GM19372 (cell line): ENCODE measurements at regions not wholly inside any gene's neighbourhood (a gene's known extent, or its start where the extent isn't known, plus 50 kb on each side); places are given as distances from the start of the nearest gene placed in this dataset.

Experiments
- ATAC-seq: cut with Tn5 transposase; IDR thresholded peaks from one replicate; pipeline ENCODE4 v1.9.1; 2021; ENCODE audit warnings: mild to moderate bottlenecking, low read depth, moderate library complexity; ENCODE audit not compliant: unreplicated experiment

DNA sequence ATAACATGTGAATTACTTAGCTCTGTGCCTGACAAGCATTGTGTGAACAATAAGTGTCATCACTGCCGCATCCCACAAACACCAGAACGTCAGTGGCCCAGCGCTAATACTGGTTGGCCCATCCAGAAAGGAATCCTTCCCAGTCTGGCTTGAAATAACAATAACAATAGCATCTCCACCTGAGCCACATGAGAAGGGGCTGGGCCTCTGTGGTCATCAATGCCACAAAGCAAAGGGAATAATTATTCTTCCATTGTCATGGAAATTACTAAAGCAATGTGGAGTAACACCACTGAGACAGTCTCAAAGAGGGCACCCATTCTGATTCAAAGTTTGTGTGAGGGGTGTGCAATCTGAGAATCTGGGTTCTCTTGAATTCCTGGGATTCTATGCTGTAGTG lies 105.7 kb upstream of the INHBA start:
- ATAC-seq: no peak

DNA sequence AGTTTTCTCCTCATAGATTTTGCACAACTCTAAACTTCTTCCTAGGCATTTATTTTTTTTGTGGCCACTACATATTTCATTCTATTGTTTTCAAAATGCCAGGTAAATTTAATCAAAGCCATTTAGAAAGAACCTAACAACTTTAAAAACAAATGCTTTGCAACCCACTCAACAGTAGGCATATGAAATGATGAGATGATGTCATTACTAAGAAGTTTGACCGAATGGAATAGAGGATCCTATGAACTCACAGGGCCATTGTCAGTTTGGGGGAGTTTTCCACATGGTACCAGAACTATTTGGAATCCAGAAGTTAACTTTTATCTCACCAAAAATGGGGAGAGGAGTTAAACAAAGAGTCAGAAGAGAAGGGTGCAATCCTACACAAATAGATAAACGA lies 100.7 kb upstream of the INHBA start:
- ATAC-seq: no peak

DNA sequence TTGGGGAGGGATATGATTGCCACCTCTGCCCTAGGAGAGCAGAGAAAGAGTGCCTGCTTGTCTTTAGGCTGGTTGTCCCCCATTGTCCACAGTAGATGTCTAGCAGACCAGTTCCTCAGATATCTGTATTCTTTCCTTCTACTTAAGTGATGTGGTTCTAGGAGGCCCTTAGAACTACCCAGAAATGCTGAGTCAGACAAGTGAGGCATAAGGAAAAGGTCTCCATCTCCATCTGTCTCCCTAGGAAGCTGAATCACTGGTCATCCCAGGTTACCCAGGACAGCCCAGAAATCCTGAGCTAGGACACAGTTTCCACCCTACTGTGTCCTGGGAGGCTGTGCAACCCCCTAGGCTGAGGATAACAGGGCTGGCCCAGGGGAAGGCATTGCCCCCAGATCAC lies 93.4 kb upstream of the INHBA start:
- no peak for ATAC-seq

DNA sequence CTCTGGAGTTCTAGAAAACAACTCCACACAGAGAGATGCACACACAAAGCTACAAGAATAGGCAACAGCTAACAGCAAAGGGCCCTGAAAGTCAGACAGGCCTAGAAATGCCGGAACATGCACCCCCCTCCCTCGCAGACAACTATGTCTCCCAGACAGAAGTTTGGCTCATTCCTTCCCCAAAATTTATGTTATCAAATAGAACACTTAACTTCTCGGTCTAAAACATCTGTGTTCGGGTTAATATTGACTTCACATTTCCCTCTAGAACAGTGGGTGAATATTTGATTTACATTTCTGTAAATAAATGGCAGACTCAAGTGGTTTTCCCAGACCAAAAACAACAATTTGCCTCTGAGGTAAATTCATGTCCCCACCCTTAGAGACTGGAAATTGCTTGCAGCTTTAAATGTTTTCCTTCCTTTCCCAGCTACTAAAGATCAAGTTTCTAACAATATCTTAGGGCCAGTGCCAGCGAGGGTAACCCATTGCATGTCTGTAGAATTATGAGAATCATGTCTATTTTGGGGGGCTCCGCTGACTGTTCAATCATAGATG lies 92.5 kb upstream of the INHBA start:
- no peak for ATAC-seq

DNA sequence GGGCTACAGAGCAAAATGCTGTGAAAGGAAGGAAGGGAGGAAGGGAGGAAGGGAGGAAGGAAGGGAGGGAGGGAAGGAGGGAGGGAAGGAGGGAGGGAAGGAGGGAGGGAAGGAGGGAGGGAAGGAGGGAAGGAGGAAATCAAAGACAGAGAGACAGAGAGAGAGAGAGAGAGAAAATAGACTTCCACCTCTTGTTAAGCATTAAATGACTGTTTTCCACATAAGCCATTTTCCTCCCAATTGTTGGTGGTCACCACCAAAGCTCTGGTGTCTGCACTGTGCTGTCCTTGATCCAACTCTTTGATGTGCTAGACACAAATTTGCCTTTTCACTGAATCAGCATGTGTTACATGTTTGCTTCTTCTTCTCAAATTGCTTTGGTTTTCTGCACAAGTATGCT lies 90.7 kb upstream of the INHBA start:
- ATAC-seq: no peak

DNA sequence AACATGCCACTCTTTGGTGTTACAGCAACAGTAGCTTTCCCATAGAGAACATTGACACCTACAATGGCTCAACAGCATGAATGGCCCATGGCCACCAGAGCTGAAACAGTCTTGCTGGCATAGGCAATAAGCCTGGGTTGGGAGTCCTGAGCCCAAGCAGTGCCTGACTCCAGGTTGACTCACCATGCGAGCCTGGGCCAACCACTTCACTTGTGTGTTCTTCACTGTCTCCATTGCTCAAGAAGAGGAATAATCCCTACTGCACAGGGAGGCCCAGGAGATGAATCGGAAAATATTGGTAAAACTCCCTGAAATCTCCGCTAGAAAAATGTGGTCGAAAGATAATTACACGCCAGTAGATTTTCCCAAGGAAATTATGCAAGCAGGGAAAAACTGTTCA lies 89.2 kb upstream of the INHBA start:
- no peak for ATAC-seq

DNA sequence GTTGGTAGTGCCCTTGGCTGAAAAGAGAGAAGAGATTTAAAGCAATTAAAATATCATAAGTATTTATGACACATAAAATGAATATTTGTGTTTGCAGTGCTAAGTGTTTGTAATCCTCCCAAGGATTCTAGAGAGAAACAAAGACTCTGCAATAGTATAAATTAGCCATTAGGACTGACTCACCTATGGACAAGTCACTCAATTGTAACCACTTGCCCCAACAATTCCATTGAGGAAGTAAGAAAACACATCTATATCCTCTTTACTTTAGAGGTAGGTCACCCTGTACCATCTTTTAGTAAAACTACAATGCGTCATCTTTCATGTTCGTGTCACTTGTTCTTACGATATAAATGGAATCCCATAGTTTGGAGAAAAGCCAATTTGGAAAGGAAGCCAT lies 85.7 kb upstream of the INHBA start:
- ATAC-seq: no peak

DNA sequence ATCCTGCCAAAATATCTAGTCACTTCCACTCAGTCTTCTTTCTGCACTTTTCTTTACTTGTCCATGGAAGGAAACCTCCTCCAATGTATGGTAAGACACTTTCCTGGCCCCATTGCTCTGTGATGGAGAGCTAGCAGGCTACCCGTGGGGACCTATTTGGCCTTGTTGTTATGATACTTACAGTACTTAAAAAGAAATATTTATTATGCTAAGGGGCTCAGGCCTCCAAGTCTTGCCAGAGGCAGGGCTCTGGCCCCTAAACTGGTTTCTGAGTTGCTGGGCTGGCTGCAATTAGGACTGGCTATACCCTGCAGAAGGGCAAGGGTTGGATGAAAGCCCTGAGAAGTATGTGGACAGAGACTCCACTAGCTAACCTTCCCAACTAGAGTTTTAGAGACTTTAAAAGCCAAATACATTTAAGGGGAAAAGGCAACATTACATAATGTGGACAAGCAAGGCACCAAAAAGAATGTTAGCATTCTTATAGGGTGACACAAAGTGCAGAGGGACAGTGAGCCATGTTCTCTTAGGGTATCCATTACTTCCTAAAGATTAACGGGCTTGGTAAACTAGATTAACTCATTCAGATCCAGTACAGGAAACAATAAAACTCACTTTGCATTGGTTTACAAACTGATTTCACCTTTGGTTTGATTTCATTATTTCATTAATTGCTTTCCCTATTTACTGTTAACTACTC lies 84.9 kb upstream of the INHBA start:
- no peak for ATAC-seq

DNA sequence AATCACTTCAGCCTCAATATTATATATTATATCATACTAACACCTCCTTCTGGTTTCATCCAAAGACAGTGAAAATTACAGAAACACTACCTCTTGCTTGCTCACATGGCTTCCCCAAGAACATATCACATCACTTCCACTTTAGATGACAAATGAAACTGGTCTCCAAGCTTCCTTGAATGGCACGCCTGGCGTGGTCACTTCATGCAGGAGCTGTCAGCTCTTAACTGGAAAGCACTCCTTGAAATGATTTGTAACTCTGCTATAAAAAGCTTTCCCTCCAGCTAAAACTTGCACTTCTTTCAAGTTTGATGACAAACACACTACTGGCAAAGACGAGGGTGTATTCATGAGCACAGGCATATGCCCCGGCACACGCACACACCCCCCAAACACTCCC lies 84.1 kb upstream of the INHBA start:
- ATAC-seq: no peak

DNA sequence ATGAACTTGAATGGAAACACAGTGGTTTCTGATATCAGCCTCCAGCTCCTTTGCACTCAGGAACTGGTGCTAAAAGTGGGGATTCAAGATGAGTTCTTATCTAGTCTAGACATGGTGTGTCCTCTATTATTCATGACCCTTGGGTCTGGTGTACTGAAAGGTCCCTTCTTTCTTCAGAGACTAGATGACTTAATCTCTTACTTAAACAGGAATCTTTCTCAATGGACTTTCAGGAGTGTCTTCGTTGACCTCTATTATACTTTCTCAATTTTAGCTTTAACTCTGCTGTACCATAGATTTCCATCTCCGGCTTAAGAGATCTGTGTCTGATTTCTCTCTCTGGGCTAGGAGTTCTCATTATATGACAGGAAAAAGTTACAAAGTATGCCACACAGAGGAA lies 83.5 kb upstream of the INHBA start:
- no peak for ATAC-seq

DNA sequence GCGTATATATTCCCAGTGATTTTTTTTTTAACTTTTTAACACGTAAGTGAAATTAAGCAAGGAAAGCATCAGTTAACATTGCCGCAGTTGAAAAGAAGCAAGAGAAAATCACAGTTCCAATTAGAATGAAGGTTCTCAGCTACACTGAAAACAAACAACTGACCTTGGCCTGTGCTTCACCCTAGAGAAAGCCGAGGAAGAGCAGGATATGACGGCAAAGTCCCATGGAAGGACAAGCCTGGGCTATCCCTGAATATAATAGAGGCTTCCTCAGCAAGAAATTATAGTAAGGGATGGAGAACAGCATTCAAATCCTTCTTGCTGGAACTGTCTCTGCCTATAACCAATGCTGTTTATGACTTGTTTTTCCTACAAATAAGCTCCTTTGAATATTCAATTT lies 83.0 kb upstream of the INHBA start:
- no peak for ATAC-seq

DNA sequence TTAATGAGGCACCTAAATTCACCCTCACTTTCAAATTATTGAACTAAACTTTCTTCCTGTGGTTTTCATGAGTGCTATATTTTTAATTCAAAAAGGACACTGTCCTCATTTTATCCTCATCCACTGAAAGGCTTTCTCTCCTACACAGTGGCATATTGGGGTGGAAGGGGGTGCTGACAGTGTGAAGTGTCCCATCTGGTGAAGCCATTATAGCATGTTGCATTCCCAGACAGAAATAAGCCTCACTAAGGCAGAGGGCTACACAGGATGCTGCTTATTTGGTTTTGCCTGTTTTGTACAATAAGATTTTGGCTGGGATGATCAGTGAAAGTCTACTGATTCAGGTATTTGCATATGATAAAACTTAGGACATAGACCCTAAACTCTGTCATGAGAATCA lies 82.4 kb upstream of the INHBA start:
- ATAC-seq: no peak

DNA sequence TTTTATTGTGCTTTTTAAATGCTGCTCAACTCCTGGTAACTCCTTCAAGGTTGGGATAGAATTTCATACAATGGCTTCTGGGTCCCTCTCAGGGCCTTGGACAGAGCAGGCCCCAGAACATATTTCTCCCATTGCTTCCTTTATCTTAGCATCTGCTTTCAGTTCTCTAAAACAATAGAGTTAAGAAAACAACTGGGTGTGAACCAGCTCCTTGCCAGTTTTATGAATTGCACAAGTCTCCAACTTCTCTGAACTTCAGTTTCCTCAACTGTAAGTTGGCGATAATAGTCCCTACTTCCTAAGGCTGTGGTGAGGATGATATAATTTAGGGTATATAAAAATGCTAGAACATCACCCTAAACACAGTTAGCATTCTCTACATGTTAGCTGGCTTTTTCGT lies 77.0 kb upstream of the INHBA start:
- no peak for ATAC-seq

DNA sequence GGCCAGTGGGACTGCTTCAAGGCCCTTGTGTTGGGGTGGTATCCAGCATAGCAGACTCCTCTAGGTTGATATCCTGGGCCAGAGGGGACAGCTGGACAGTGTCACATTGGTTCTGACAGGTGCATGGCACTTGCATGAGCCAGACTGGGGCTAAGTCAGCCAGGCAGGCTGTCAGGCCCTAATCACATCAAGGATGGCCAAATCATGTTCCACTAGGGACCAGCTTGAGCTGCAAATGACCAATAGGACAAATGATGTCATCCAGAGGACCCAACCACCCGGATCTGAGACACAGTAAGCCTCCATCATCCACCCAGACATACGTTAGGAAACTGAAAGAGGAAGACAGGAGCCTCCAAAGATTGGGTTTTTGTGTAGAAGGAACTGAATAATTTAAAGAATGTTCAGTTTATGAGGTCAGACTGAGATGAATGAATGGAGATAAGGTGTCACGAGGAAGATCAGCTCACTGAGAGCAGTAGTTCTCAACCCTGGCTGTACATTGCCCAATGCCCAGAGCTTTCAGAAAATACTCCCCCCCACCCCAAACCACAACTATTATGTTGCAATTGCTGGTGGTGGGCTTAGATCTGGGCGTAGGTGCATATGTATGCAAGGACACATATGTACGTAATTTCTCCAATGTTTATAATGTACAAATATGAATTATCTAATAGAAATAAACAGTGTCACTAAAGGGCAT lies 75.2 kb upstream of the INHBA start:
- ATAC-seq: no peak

DNA sequence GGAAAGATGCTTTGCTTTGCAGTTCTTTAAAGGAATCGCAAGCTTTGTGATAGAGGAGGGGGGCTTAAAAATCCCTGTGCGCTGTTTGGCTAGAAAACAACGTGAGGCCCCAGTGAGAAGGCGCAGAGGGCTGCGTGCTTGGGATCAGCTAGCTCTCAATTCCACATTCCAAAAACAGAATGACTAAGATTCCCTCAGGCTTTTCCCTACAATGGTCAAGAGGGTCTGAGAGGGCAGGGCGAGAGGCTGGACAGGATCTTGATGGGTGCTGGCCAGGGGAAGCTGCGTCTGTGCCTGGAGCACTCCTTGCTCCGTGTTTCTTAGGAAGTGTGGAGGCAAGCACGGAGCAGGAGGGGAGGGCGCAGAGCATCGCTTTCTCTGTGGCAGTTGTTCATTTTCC lies 72.1 kb upstream of the INHBA start:
- ATAC-seq: no peak

DNA sequence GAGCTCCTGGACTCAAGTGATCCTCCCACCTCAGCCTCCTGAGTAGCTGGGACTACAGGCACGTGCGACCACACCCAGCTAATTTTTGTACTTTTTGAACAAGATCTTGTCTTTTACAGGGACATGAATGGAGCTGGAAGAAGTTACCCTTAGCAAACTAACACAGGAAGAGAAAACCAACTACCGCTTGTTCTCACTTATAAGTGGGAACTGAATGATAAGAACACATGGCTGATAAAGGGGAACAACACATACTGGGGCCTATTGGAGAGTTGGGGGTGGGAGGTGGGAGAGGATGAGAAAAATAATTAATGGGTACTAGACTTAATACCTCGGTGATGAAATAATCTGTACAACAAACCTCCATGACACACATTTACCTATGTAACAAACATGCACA lies 70.9 kb upstream of the INHBA start:
- ATAC-seq: no peak

DNA sequence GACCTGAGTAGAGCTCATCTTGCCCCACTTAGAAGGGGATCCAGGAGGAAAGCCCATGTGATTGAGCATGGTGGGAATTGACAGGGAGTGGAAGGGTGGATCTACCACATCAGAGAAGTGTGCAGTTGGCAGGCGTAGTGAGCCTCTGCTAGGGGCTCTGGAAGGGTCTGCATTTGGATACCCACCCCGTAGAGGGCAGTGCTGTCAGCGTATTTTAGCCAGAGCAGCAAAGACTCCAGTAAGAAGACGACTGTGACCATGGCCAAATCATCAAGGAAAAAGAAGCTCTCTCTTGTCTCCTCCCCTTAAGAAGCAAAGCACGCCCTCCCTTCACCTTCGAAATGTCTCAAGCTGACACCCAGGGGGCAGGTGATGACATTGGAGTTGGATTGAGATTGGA lies 68.8 kb upstream of the INHBA start:
- ATAC-seq: no peak

DNA sequence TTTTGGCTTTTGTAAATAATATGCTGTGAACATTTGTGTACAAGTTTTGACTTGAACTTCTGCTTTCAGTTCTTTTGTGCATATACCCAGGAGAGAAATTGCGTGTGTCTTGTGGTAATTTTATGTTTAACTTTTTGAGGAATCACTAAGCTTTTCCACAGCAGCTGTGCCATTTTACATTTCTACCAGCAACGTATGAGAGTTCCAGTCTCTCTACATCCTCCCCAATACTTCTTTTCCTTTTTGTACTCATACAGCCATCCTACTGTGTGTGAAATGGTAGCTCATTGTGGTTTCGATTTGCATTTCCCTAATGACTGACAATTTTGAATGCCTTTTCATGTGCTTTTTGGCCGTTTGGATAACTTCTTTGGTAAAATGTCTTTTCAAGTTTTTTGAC lies 66.3 kb upstream of the INHBA start:
- ATAC-seq: no peak

DNA sequence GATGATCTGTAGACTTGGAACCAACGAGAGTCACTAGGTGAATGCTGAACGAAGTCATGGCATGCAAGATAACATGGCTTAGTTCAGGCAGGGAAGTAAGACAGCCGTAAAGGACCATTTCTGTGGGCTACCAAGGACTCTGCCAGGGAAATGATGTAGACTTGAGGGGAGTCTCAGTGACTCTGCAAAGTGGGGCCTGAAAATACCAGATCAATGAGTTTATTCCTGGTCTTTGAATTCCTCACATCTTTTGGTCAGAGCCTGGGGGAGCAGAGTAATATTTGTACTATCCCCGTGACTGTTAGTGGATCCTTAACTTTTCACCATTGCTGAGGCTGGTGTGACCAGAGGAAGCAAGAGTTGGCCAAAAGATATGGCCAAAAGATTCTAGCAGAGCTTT lies 60.7 kb upstream of the INHBA start:
- no peak for ATAC-seq

DNA sequence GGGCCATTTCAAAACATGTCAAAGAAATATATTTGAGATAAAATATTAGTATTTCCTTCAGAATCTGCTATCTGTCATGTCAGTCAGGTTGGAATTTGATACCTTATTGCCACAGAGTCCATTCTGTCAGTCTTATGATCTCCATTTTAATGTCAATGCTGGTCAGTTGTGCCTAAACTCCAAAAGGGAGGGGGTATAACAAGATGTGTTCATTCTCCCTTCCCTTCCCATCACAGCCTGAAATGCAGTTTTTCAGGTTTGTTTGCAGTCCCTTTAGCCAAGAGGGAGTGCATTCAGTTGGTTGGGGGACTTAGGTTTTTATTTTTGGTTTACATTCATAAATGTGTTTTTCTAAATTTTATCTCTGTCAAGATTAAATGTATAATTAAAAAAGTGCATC lies 59.8 kb upstream of the INHBA start:
- ATAC-seq: no peak

DNA sequence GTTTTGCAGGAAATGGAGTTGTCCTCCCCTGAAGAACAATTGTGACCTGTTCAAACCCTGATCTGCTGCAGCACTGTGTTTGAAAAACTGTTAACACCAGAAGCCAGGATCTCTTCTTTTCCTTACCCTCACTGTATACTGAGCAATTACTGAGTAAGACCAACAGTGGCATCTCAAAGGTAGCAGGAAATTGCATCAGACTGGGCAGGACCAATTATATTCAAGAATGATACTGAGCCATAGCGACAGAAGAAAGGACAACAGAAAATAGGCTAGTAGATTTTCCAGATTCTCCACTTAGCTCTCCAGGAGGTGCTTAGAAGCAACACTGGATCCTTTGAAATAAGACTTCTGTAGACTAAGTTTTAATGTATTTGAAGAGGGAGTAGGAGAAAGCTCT lies 57.4 kb upstream of the INHBA start:
- no peak for ATAC-seq

DNA sequence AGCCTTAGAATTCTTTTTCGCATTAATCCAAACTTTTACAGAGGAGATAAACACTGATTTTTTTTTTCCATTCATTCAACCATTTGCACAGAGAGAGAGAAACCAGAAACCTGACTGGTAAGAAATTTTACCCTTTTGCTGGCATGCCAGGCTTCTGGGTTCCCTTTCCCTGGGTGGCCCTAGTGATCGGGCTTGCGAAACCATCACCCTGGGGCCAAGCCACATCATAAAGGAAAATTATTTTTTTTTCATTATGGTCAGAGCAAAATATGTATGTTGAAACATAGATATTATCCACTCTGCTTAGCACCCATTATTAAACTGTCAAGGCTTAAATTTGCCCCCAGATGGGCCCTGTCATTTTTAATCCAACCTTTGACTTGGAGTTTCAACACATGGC lies 55.4 kb upstream of the INHBA start:
- ATAC-seq: no peak
